ENCODE measurements at regions not wholly inside any gene's neighbourhood (a gene's known extent, or its start where the extent isn't known, plus 50 kb on each side); places are given as distances from the start of the nearest gene placed in this dataset.

GRCh38 chr3:69650066-69650419 is 89.2 kb upstream of the MITF start:
- no peak for TF ChIP-seq POLR2A (IDR thresholded peaks at IDR 0.05; ENCODE audit: low read depth, low read length)
- no peak for TF ChIP-seq POLR2AphosphoS5 (IDR thresholded peaks at IDR 0.05; ENCODE audit: low read depth, low read length)
- TF ChIP-seq TAF1 (IDR thresholded peaks at IDR 0.05; ENCODE audit: borderline replicate concordance, low read depth, low read length) = no peak

Data from GM12892 (cell line).